Panc1 (cell line): ENCODE measurements at regions not wholly inside any gene's neighbourhood (a gene's known extent, or its start where the extent isn't known, plus 50 kb on each side); places are given as distances from the start of the nearest gene placed in this dataset.

Experiments
- ATAC-seq: fragments of 200-7000 bp; cut with Tn5 transposase; 2 replicates; pipeline ENCODE4 v1.9.1; 2020; ENCODE audit warnings: mild to moderate bottlenecking, moderate library complexity
- BruUV-seq: library from RNA; stranded (reverse); fragments of 400-500 nt; replicated peaks from 2 replicates; lab custom pipeline; 2021; lab: Mats Ljungman, UMichigan
- CTCF ChIA-PET: fragments of 300-600 bp; sonication (Branson Sonifier 250); formaldehyde crosslinking; loops from one replicate; lab custom pipeline; 2022; ENCODE audit warnings: antibody characterized with exemption; lab: Charles Lee
- POLR2A ChIA-PET: fragments of 300-600 bp; sonication (Branson Sonifier 250); formaldehyde crosslinking; loops from one replicate; lab custom pipeline; 2022; ENCODE audit warnings: antibody characterized with exemption; lab: Charles Lee
- DNase-seq: peaks from one replicate; pipeline ENCODE4 v3.0.0-alpha.2; 2010; ENCODE audit warnings: low read depth, low spot score
- H3K27ac ChIP-seq: 2 replicates; pipeline ENCODE4 v1.5.1; 2011; ENCODE audit warnings: mild to moderate bottlenecking, low read length, inconsistent platforms
- H3K27me3 ChIP-seq: fragments of 200-500 bp; sonication (Bioruptor generic); 2 replicates; pipeline ENCODE4 v1.6.0; 2014; ENCODE audit warnings: low read length, inconsistent platforms; ENCODE audit not compliant: control insufficient read depth, insufficient read depth
- H3K36me3 ChIP-seq: fragments of 200-500 bp; sonication (Bioruptor generic); 2 replicates; pipeline ENCODE4 v1.5.1; 2014; ENCODE audit warnings: inconsistent platforms, mild to moderate bottlenecking, low read length, moderate library complexity; ENCODE audit not compliant: control insufficient read depth, insufficient read depth
- H3K4me1 ChIP-seq: 2 replicates; pipeline ENCODE4 v1.5.1; 2011; ENCODE audit warnings: inconsistent platforms, mild to moderate bottlenecking, low read length, moderate library complexity; ENCODE audit not compliant: control insufficient read depth, insufficient read depth
- H3K4me3 ChIP-seq, 2 experiments: 2 replicates each; pipeline ENCODE4 v1.5.1; 2011 to 2012; ENCODE audit warnings: low read depth in 2 of 2, low read length in 2 of 2, mild to moderate bottlenecking in 2 of 2, inconsistent platforms in 1 of 2, moderate library complexity in 1 of 2
- H3K9me3 ChIP-seq: fragments of 200-500 bp; sonication (Bioruptor generic); 2 replicates; pipeline ENCODE4 v1.5.1; 2014; ENCODE audit warnings: low read depth, mild to moderate bottlenecking, inconsistent platforms, low read length, moderate library complexity; ENCODE audit not compliant: control insufficient read depth, insufficient read depth
- POLR2AphosphoS5 ChIP-seq: IDR thresholded peaks from 2 replicates; pipeline ENCODE4 v1.6.1; 2012; ENCODE audit warnings: mild to moderate bottlenecking, low read depth, low read length, moderate library complexity
- SIN3A ChIP-seq: IDR thresholded peaks from 2 replicates; pipeline ENCODE4 v1.6.1; 2012; ENCODE audit warnings: low read depth, mild to moderate bottlenecking, low read length, moderate library complexity, borderline replicate concordance; ENCODE audit not compliant: insufficient read depth
- TCF7L2 ChIP-seq: IDR thresholded peaks from 2 replicates; pipeline ENCODE4 v1.6.1; 2011; ENCODE audit warnings: mild to moderate bottlenecking, low read depth, low read length, inconsistent platforms
- in situ Hi-C: cut with HindIII; loops from 2 replicates; pipeline ENCODE4 v1.10.0; 2016; ENCODE audit warnings: low sequenced_read_pairs, low pct_unique_long_range_greater_than_20kb
- intact Hi-C: fragments of 100-400 bp; cut with micrococcal nuclease; formaldehyde crosslinking; loops from one replicate; pipeline ENCODE4 v1.10.0; 2022; ENCODE audit not compliant: unreplicated experiment
- TF ChIP-seq, protein P1 (sequence below): fragments of 450-650 bp; IDR thresholded peaks from 2 replicates; pipeline ENCODE4 v1.5.1; 2017; ENCODE audit warnings: mild to moderate bottlenecking
- TF ChIP-seq, protein P2 (sequence below), 2 experiments: IDR thresholded peaks; 2 replicates each; pipeline ENCODE4 v1.6.1; 2011 to 2012; ENCODE audit warnings: low read depth in 2 of 2, control low read depth in 1 of 2, low read length in 1 of 2, mild to moderate bottlenecking in 1 of 2, moderate library complexity in 1 of 2; ENCODE audit not compliant: insufficient read depth in 1 of 2

DNA sequence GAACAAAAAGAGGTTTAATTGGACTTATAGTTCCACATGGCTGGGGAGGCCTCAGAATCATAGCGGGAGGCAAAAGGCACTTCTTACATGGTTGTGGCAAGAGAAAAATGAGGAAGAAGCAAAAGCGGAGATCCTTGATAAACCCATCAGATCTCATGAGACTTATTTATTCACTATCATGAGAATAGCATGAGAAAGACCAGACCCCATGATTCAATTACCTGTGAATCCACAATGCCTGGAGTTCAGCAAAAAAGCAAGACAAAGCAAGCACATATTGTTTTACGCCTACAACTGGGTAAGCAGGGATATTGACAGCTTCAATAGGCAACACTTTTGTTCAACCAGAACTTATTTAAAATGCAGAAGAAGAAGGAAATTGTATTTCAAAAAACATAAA is 218.2 kb downstream of the RPL10L start:
- H3K27ac ChIP-seq = no peak overlapping the region
- intact Hi-C loops (no loop called here), in situ Hi-C loops (no loop called here)
- ATAC-seq (no peak), DNase-seq (no peak)
- H3K4me1 ChIP-seq = no peaks in the 10 kb centered on the region
- no peaks in the 10 kb centered on the region for H3K36me3 ChIP-seq
- H3K4me3 ChIP-seq = no peak overlapping the region
- H3K9me3 ChIP-seq = no peaks in the 10 kb centered on the region
- no peaks in the 10 kb centered on the region for H3K27me3 ChIP-seq
- ChIA-PET POLR2A (no interaction called here), CTCF (no interaction called here)
- no TSS peak for BruUV-seq
- TF ChIP-seq, protein P1, sequence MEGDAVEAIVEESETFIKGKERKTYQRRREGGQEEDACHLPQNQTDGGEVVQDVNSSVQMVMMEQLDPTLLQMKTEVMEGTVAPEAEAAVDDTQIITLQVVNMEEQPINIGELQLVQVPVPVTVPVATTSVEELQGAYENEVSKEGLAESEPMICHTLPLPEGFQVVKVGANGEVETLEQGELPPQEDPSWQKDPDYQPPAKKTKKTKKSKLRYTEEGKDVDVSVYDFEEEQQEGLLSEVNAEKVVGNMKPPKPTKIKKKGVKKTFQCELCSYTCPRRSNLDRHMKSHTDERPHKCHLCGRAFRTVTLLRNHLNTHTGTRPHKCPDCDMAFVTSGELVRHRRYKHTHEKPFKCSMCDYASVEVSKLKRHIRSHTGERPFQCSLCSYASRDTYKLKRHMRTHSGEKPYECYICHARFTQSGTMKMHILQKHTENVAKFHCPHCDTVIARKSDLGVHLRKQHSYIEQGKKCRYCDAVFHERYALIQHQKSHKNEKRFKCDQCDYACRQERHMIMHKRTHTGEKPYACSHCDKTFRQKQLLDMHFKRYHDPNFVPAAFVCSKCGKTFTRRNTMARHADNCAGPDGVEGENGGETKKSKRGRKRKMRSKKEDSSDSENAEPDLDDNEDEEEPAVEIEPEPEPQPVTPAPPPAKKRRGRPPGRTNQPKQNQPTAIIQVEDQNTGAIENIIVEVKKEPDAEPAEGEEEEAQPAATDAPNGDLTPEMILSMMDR = no peak
- TF ChIP-seq TCF7L2 = no peak
- TF ChIP-seq SIN3A = no peak
- TF ChIP-seq POLR2AphosphoS5 = no peak
- TF ChIP-seq, protein P2, sequence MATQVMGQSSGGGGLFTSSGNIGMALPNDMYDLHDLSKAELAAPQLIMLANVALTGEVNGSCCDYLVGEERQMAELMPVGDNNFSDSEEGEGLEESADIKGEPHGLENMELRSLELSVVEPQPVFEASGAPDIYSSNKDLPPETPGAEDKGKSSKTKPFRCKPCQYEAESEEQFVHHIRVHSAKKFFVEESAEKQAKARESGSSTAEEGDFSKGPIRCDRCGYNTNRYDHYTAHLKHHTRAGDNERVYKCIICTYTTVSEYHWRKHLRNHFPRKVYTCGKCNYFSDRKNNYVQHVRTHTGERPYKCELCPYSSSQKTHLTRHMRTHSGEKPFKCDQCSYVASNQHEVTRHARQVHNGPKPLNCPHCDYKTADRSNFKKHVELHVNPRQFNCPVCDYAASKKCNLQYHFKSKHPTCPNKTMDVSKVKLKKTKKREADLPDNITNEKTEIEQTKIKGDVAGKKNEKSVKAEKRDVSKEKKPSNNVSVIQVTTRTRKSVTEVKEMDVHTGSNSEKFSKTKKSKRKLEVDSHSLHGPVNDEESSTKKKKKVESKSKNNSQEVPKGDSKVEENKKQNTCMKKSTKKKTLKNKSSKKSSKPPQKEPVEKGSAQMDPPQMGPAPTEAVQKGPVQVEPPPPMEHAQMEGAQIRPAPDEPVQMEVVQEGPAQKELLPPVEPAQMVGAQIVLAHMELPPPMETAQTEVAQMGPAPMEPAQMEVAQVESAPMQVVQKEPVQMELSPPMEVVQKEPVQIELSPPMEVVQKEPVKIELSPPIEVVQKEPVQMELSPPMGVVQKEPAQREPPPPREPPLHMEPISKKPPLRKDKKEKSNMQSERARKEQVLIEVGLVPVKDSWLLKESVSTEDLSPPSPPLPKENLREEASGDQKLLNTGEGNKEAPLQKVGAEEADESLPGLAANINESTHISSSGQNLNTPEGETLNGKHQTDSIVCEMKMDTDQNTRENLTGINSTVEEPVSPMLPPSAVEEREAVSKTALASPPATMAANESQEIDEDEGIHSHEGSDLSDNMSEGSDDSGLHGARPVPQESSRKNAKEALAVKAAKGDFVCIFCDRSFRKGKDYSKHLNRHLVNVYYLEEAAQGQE (IDR thresholded peaks at IDR 0.05; ENCODE audit: insufficient read depth in 1 of 2, low read depth in 2 of 2, low read length in 1 of 2) = no peak

DNA sequence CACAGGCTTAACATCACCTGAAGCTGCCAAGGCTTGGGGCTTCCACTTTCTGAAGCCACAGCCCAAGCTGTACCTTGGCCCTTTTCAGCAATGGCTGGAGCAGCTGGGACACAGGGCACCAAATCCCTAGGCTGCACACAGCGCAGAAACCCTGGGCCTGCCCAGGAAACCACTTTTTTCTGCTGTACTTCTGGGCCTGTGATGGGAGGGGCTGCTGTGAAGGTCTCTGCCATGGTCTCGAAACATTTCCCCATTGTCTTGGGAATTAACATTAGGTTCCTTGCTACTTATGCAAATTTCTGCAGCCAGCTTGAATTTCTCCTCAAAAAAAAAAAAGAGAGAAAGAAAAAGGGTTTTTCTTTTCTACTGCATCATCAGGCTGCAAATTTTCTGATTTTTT is 219.1 kb downstream of the RPL10L start:
- H3K4me3 ChIP-seq = no peak overlapping the region
- no peaks in the 10 kb centered on the region for H3K27me3 ChIP-seq
- intact Hi-C loops = no loop called here
- CTCF ChIA-PET = no interaction called here
- H3K36me3 ChIP-seq = no peaks in the 10 kb centered on the region
- TF ChIP-seq, protein P2 (IDR thresholded peaks at IDR 0.05; ENCODE audit: insufficient read depth in 1 of 2, low read depth in 2 of 2, low read length in 1 of 2) = no peak
- TF ChIP-seq POLR2AphosphoS5 (no peak), TCF7L2 (no peak), SIN3A (no peak)
- TF ChIP-seq, protein P1 = no peak
- no peak overlapping the region for H3K27ac ChIP-seq
- no peak for DNase-seq
- no peak for ATAC-seq
- no TSS peak for BruUV-seq
- in situ Hi-C loops = no loop called here
- H3K9me3 ChIP-seq = no peaks in the 10 kb centered on the region
- POLR2A ChIA-PET = no interaction called here
- no peaks in the 10 kb centered on the region for H3K4me1 ChIP-seq
